Gastroesophageal sphincter (tissue), 3 donors: ENCODE measurements at regions not wholly inside any gene's neighbourhood (a gene's known extent, or its start where the extent isn't known, plus 50 kb on each side); places are given as distances from the start of the nearest gene placed in this dataset.

Experiments
- CTCF ChIP-seq, 4 experiments: fragments of 200-600 bp in 2 of 4; fragments of 450-650 bp in 2 of 4; sonication (generic) in 1 of 4; IDR thresholded peaks; one replicate each; pipeline ENCODE4 v1.5.1; 2017 to 2019; ENCODE audit warnings: antibody characterized with exemption in 4 of 4, mild to moderate bottlenecking in 2 of 4, moderate library complexity in 2 of 4
- EP300 ChIP-seq: sonication (generic); formaldehyde crosslinking; IDR thresholded peaks from one replicate; pipeline ENCODE4 v1.6.1; 2017; ENCODE audit warnings: antibody characterized with exemption, mild to moderate bottlenecking
- POLR2AphosphoS5 ChIP-seq: sonication (generic); formaldehyde crosslinking; IDR thresholded peaks from one replicate; pipeline ENCODE4 v1.6.1; 2017; ENCODE audit warnings: antibody characterized with exemption

- TF ChIP-seq CTCF (IDR thresholded peaks at IDR 0.05), result no peak
- no peak for TF ChIP-seq POLR2AphosphoS5
- TF ChIP-seq EP300, result no peak
Measured at GRCh38 chr2:131584380-131584779, 56.7 kb downstream of the CCDC74A start.
